Heart left ventricle (tissue), 13 donors: ENCODE measurements at regions not wholly inside any gene's neighbourhood (a gene's known extent, or its start where the extent isn't known, plus 50 kb on each side); places are given as distances from the start of the nearest gene placed in this dataset.

Source experiments
- POLR2A ChIP-seq, 2 donors: fragments of 450-650 bp; IDR thresholded peaks; one replicate each; pipeline ENCODE4 v1.6.1; 2017; ENCODE audit warnings: antibody characterized with exemption in 2 of 2, mild to moderate bottlenecking in 2 of 2, moderate library complexity in 2 of 2
- TF ChIP-seq, protein P1 (sequence below), 12 donors: fragments of 200-600 bp; sonication (generic) in 4 of 12; IDR thresholded peaks; one replicate each; pipeline versions ENCODE4 v1.5.0 to v1.8.0; 2018 to 2022; ENCODE audit warnings: antibody characterized with exemption in 12 of 12, mild to moderate bottlenecking in 5 of 12
- donor health status: ischemic (EF 13 %, LVEDD 7.1; RV severe dilation, severe dysfunction).
- donor health status: DM: no; HTN: yes; CAD: no.
- donor health status: DM: no; HTN: no; CAD: no.
- donor health status: ischemic (EF 25% LVEDD 6.9; RV normal size, moderate dysfunction).
- donor health status: ischemic (EF 25% LVEDD 5.7; RV mildly dilated, moderate dysfunction).
- donor health status: ischemic (EF 35%, LVEDD 5.7; RV mildly dilated, moderate dysfunction).
- donor health status: nonischemic (EF 11% LVEDD 7.7; RV severe dilation, severe dysfunction).
- donor health status: DM: yes; HTN: yes; CAD: no.
- donor health status: PGD.
- donor health status: ischemic (EF 29% LVEDD 5.4; RV normal size, mild dysfunction).
- donor health status: nonischemic (EF 23%, LVEDD 6.1; RV moderate dilation, normal function).

DNA sequence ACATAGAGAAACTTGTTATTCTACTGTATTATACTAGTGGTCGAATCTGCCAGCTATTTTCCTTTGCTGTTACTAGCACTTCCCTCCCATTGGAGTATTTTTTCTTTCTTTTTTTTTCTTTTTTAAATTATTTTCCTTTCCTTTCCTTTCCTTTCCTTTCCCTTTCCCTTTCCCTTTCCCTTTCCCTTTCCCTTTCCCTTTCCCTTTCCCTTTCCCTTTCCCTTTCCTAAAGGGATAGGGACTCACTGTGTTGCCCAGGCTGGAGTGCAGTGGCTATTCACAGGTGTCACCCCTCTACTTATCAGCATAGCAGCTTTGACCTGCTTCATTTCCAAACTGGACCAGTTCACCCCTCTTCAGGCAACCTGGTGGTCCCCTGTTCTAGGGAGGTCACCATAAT, 212.6 kb upstream of the SP4 start:
- TF ChIP-seq, protein P1, sequence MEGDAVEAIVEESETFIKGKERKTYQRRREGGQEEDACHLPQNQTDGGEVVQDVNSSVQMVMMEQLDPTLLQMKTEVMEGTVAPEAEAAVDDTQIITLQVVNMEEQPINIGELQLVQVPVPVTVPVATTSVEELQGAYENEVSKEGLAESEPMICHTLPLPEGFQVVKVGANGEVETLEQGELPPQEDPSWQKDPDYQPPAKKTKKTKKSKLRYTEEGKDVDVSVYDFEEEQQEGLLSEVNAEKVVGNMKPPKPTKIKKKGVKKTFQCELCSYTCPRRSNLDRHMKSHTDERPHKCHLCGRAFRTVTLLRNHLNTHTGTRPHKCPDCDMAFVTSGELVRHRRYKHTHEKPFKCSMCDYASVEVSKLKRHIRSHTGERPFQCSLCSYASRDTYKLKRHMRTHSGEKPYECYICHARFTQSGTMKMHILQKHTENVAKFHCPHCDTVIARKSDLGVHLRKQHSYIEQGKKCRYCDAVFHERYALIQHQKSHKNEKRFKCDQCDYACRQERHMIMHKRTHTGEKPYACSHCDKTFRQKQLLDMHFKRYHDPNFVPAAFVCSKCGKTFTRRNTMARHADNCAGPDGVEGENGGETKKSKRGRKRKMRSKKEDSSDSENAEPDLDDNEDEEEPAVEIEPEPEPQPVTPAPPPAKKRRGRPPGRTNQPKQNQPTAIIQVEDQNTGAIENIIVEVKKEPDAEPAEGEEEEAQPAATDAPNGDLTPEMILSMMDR (IDR thresholded peaks at IDR 0.05): no peak
- no peak for TF ChIP-seq POLR2A (IDR thresholded peaks at IDR 0.05)
